ENCODE measurements at regions not wholly inside any gene's neighbourhood (a gene's known extent, or its start where the extent isn't known, plus 50 kb on each side); places are given as distances from the start of the nearest gene placed in this dataset.

DNA sequence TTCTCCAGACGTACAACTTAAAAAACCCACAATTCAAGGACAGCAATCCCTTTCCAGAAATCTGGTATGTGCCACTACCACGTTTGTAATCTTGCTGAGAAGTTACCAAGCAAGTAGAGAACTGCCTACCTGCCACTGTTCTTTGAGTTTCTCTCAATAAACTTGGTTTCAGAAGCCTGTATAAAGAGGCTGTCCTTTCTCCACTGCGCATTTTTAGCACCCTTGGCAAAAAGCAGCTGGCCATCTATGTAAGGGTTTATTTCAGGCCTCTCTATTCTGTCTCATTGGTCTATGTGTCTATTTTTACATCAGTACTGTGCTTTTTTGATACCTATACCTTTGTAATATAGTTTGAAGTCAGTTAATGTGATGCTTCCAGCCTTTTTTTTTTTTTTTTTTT, 665.1 kb upstream of the BRINP3 start:
- FAIRE-seq = no peak

GRCh38 chr1:191145834-191146233, 668.2 kb upstream of the BRINP3 start:
- 8% methylated on average over 3 of the region's 3 CpGs for WGBS (ENCODE audit: insufficient coverage, insufficient replicate concordance, low lambda C conversion rate, missing lambda C conversion rate)
- ChIA-PET POLR2A (no interaction called here), RAD21 (ENCODE audit: unreplicated experiment) (no interaction called here)

More for the DNA sequence above, 665.1 kb upstream of the BRINP3 start:
- ChIA-PET SMC1A (ENCODE audit: uncharacterized antibody, unreplicated experiment) (no interaction called here), RAD21 (ENCODE audit: unreplicated experiment) (no interaction called here), POLR2A (no interaction called here), CTCF (interaction anchor here (1.3 kb wide), 1 partner anchor 8 kb away, joined by 4 read pairs; no protein-coding TSS in a partner anchor)
- 9% methylated on average over 3 of the region's 3 CpGs for WGBS (ENCODE audit: insufficient coverage, insufficient replicate concordance, low lambda C conversion rate, missing lambda C conversion rate)
- Histone ChIP-seq H3K27ac (ENCODE audit: control insufficient read depth, insufficient read depth) (no peak overlapping the region), H3K4me2 (ENCODE audit: control insufficient read depth, insufficient read depth) (no peak overlapping the region), H2AFZ (ENCODE audit: control insufficient read depth, low read depth, low read length) (no peak overlapping the region), H3K9ac (ENCODE audit: control insufficient read depth, insufficient read depth, low read length) (no peak overlapping the region), H3K79me2 (ENCODE audit: control insufficient read depth, insufficient read depth, low read length) (no peaks in the 10 kb centered on the region), H4K20me1 (ENCODE audit: control insufficient read depth, insufficient read depth) (no peaks in the 10 kb centered on the region), H3K4me1 (ENCODE audit: control insufficient read depth, insufficient read depth, low read length) (no peaks in the 10 kb centered on the region), H3K4me3 (no peak overlapping the region), H3K27me3 (replicated peaks in 1 of 2; ENCODE audit: control insufficient read depth in 2 of 2, insufficient read depth in 2 of 2, low read length in 1 of 2) (no peaks in the 10 kb centered on the region), H3K36me3 (ENCODE audit: control insufficient read depth in 2 of 2, insufficient read depth in 2 of 2, low read length in 1 of 2) (no peaks in the 10 kb centered on the region), H3K9me3 (replicated peaks; ENCODE audit: control insufficient read depth, insufficient read depth, low read length) (no peaks in the 10 kb centered on the region)
- intact Hi-C loops (cut with micrococcal nuclease; ENCODE audit: unreplicated experiment) (no loop called here), in situ Hi-C loops (cut with MboI) (no loop called here)
- no peak for TF ChIP-seq ZSCAN29 (IDR thresholded peaks at IDR 0.05)
- TF ChIP-seq GATAD2B (conservative IDR thresholded peaks at IDR 0.05; ENCODE audit: low read depth) = no peak
- TF ChIP-seq MAX (IDR thresholded peaks at IDR 0.05; ENCODE audit: low read depth, low read length) = no peak
- no peak for TF ChIP-seq NFYA (IDR thresholded peaks at IDR 0.05; ENCODE audit: borderline replicate concordance, low read depth, low read length)
- no peak for TF ChIP-seq FOS (IDR thresholded peaks at IDR 0.05; ENCODE audit: borderline replicate concordance, extremely low read depth, insufficient read length)
- no peak for TF ChIP-seq ETV6 (conservative IDR thresholded peaks at IDR 0.05 in 1 of 2, IDR thresholded peaks at IDR 0.05 in 1 of 2; ENCODE audit: borderline replicate concordance in 1 of 2, low read depth in 1 of 2)
- no peak for TF ChIP-seq NFYB (IDR thresholded peaks at IDR 0.05; ENCODE audit: insufficient read depth, low read depth, low read length)
- no peak for TF ChIP-seq SMAD5 (IDR thresholded peaks at IDR 0.05; ENCODE audit: low read depth)
- no peak for TF ChIP-seq CHD4 (IDR thresholded peaks at IDR 0.05)
- no peak for TF ChIP-seq POLR2AphosphoS5 (IDR thresholded peaks at IDR 0.05; ENCODE audit: low read length)
- no peak for TF ChIP-seq EED (IDR thresholded peaks at IDR 0.05; ENCODE audit: low read depth)
- no peak for TF ChIP-seq KDM1A (IDR thresholded peaks at IDR 0.05; ENCODE audit: borderline replicate concordance)
- no peak for ATAC-seq
- no peak for DNase-seq (ENCODE audit: low read depth, low spot score)
- no TSS peak for BruUV-seq (replicated peaks)

More at GRCh38 chr1:191145834-191146233, 668.2 kb upstream of the BRINP3 start:
- no peak for FAIRE-seq
- Histone ChIP-seq H3K4me2 (ENCODE audit: control insufficient read depth, insufficient read depth) (no peak overlapping the region), H2AFZ (ENCODE audit: control insufficient read depth, low read depth, low read length) (no peak overlapping the region), H3K9ac (ENCODE audit: control insufficient read depth, insufficient read depth, low read length) (no peak overlapping the region), H3K9me3 (replicated peaks; ENCODE audit: control insufficient read depth, insufficient read depth, low read length) (no peaks in the 10 kb centered on the region), H3K79me2 (ENCODE audit: control insufficient read depth, insufficient read depth, low read length) (no peaks in the 10 kb centered on the region), H3K4me1 (ENCODE audit: control insufficient read depth, insufficient read depth, low read length) (no peaks in the 10 kb centered on the region), H3K36me3 (ENCODE audit: control insufficient read depth in 2 of 2, insufficient read depth in 2 of 2, low read length in 1 of 2) (no peaks in the 10 kb centered on the region), H3K27me3 (replicated peaks in 1 of 2; ENCODE audit: control insufficient read depth in 2 of 2, insufficient read depth in 2 of 2, low read length in 1 of 2) (no peaks in the 10 kb centered on the region), H3K27ac (ENCODE audit: control insufficient read depth, insufficient read depth) (no peak overlapping the region), H4K20me1 (ENCODE audit: control insufficient read depth, insufficient read depth) (no peaks in the 10 kb centered on the region), H3K4me3 (no peak overlapping the region)
- no peak for ATAC-seq
- in situ Hi-C loops (cut with MboI) (no loop called here), intact Hi-C loops (cut with micrococcal nuclease; ENCODE audit: unreplicated experiment) (no loop called here)
- CTCF ChIA-PET = no interaction called here
- SMC1A ChIA-PET (ENCODE audit: uncharacterized antibody, unreplicated experiment) = no interaction called here
- DNase-seq (ENCODE audit: low read depth, low spot score) = no peak
- BruUV-seq (replicated peaks) = no TSS peak
- TF ChIP-seq, protein P1, sequence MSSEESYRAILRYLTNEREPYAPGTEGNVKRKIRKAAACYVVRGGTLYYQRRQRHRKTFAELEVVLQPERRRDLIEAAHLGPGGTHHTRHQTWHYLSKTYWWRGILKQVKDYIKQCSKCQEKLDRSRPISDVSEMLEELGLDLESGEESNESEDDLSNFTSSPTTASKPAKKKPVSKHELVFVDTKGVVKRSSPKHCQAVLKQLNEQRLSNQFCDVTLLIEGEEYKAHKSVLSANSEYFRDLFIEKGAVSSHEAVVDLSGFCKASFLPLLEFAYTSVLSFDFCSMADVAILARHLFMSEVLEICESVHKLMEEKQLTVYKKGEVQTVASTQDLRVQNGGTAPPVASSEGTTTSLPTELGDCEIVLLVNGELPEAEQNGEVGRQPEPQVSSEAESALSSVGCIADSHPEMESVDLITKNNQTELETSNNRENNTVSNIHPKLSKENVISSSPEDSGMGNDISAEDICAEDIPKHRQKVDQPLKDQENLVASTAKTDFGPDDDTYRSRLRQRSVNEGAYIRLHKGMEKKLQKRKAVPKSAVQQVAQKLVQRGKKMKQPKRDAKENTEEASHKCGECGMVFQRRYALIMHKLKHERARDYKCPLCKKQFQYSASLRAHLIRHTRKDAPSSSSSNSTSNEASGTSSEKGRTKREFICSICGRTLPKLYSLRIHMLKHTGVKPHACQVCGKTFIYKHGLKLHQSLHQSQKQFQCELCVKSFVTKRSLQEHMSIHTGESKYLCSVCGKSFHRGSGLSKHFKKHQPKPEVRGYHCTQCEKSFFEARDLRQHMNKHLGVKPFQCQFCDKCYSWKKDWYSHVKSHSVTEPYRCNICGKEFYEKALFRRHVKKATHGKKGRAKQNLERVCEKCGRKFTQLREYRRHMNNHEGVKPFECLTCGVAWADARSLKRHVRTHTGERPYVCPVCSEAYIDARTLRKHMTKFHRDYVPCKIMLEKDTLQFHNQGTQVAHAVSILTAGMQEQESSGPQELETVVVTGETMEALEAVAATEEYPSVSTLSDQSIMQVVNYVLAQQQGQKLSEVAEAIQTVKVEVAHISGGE (CRISPR knock-in tag; IDR thresholded peaks at IDR 0.05) = no peak
- no peak for TF ChIP-seq CTCF (IDR thresholded peaks at IDR 0.05 in 2 of 3, conservative IDR thresholded peaks at IDR 0.05 in 1 of 3; ENCODE audit: control insufficient read depth in 2 of 3, extremely low read depth in 1 of 3, insufficient read depth in 1 of 3, low read depth in 3 of 3, low read length in 3 of 3)

Data from GM12878 (cell line).